Subcutaneous abdominal adipose tissue (tissue), 5 donors: ENCODE measurements at regions not wholly inside any gene's neighbourhood (a gene's known extent, or its start where the extent isn't known, plus 50 kb on each side); places are given as distances from the start of the nearest gene placed in this dataset.
A peak's percentile ranks its signal among the peaks of the same experiment; 100 is the strongest.
"Not testable (repeated sequence)": the region's sequence is repeated elsewhere in the genome, so short reads cannot be mapped to it uniquely, and the experiment has no call there.

ENCODE experiments used
- H3K27ac ChIP-seq: one replicate; pipeline ENCODE4 v1.7.0; 2013; ENCODE audit warnings: low read depth, mild to moderate bottlenecking, inconsistent platforms, low read length, moderate library complexity
- H3K27me3 ChIP-seq, 5 donors: one replicate each; pipeline ENCODE4 v1.7.0; 2013; ENCODE audit warnings: low read length in 5 of 5, inconsistent platforms in 1 of 5; ENCODE audit not compliant: control insufficient read depth in 5 of 5, insufficient read depth in 4 of 5
- H3K36me3 ChIP-seq, 5 donors: one replicate each; pipeline ENCODE4 v1.7.0; 2013; ENCODE audit warnings: low read length in 5 of 5; ENCODE audit not compliant: control insufficient read depth in 5 of 5, insufficient read depth in 5 of 5
- H3K4me1 ChIP-seq, 5 donors: one replicate each; pipeline ENCODE4 v1.7.0; 2013; ENCODE audit warnings: low read length in 5 of 5, mild to moderate bottlenecking in 3 of 5, moderate library complexity in 1 of 5; ENCODE audit not compliant: control insufficient read depth in 5 of 5, insufficient read depth in 5 of 5
- H3K4me3 ChIP-seq, 5 donors: one replicate each; pipeline ENCODE4 v1.7.0; 2013; ENCODE audit warnings: low read length in 5 of 5, low read depth in 1 of 5
- H3K9ac ChIP-seq, 5 donors: one replicate each; pipeline ENCODE4 v1.7.0; 2013; ENCODE audit warnings: low read length in 5 of 5, mild to moderate bottlenecking in 4 of 5, moderate library complexity in 3 of 5
- H3K9me3 ChIP-seq, 5 donors: one replicate each; pipeline ENCODE4 v1.7.0; 2013; ENCODE audit warnings: low read length in 5 of 5; ENCODE audit not compliant: control insufficient read depth in 5 of 5
- donor health status: healthy.
- donor health status: healthy.
- donor health status: healthy.
- donor health status: healthy.
- donor health status: healthy.

DNA sequence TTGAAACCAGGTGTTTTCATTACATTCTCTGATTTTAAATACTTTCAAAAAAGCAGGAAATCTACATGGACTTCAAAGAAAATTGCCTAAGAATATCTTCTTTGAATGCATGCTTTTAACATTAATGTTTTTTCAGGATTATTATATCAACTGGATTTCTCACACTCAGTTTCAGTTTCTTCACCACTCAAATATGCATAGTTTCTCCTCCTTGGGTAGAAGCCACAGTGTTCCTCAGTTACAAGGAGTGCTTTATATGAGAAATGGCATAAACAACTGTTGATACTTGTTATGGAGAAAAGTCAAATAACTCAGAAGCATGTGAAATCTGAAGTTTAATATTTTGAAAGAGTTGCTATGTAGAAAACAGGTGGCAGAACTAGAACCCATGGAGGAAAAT, 196.9 kb downstream of the DMRTA1 start:
- Histone ChIP-seq H3K4me3 (no peak overlapping the region), H3K4me1 (peaks cover 0 to 20% (median 10%) of the 10 kb centered on the region in 5 donors), H3K9me3 (no peaks in the 10 kb centered on the region), H3K27me3 (no peaks in the 10 kb centered on the region), H3K27ac (peak overlapping the region; percentile 64), H3K36me3 (no peaks in the 10 kb centered on the region), H3K9ac (no peak overlapping the region)

GRCh38 chr9:22645893-22646292, 199.3 kb downstream of the DMRTA1 start:
- H3K27ac ChIP-seq: peak overlapping the region; percentile 95
- no peaks in the 10 kb centered on the region for H3K36me3 ChIP-seq
- peak overlapping the region; percentile 46 to 81 (median 68) for H3K4me3 ChIP-seq
- no peaks in the 10 kb centered on the region for H3K9me3 ChIP-seq
- H3K27me3 ChIP-seq: no peaks in the 10 kb centered on the region
- peaks cover 0 to 40% (median 19%) of the 10 kb centered on the region in 5 donors for H3K4me1 ChIP-seq
- peak overlapping the region in 2 of 5 donors; percentile 60 to 62 for H3K9ac ChIP-seq

GRCh38 chr9:22649384-22649783, 202.8 kb downstream of the DMRTA1 start:
- Histone ChIP-seq H3K27me3 (no peaks in the 10 kb centered on the region), H3K9ac (peak overlapping the region in 3 of 5 donors; percentile 2 to 74 (median 68)), H3K9me3 (no peaks in the 10 kb centered on the region), H3K36me3 (no peaks in the 10 kb centered on the region), H3K4me1 (peaks cover 0 to 39% (median 19%) of the 10 kb centered on the region in 5 donors), H3K27ac (peak overlapping the region; percentile 95), H3K4me3 (peak overlapping the region in 3 of 5 donors; percentile 8 to 40 (median 14))

- Histone ChIP-seq H3K9ac (peak overlapping the region in 4 of 5 donors; percentile 2 to 74 (median 66)), H3K36me3 (no peaks in the 10 kb centered on the region), H3K9me3 (no peaks in the 10 kb centered on the region), H3K27me3 (no peaks in the 10 kb centered on the region), H3K27ac (peak overlapping the region; percentile 95), H3K4me3 (no peak overlapping the region), H3K4me1 (peaks cover 0 to 39% (median 19%) of the 10 kb centered on the region in 5 donors)
Measured at GRCh38 chr9:22650145-22650544, 203.5 kb downstream of the DMRTA1 start.

DNA sequence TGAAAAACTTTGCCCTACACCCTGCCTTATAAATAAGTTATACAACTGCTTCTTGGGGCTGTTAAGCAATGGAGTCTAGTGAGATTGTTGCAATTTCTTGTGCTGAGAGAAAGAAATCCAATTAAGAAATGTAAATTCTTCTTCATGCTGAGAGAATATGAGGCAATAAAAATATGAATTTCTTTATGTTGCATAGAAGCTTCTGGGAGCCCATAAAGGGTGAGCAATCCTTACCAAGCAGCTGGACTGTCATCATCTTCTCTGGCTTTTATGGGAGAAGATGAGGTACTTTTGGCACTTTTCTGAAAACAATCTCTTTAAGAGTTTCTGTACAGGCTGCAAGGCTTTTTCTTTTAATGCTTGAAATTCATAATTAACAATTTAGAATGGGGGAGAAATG, 204.3 kb downstream of the DMRTA1 start:
- Histone ChIP-seq H3K9me3 (no peaks in the 10 kb centered on the region), H3K9ac (peak overlapping the region in 3 of 5 donors; percentile 64 to 74 (median 68)), H3K27ac (peak overlapping the region; percentile 95), H3K4me3 (no peak overlapping the region), H3K36me3 (no peaks in the 10 kb centered on the region), H3K27me3 (no peaks in the 10 kb centered on the region), H3K4me1 (peaks cover 0 to 36% (median 16%) of the 10 kb centered on the region in 5 donors)

GRCh38 chr9:22654833-22655232, 208.2 kb downstream of the DMRTA1 start:
- Histone ChIP-seq H3K4me1 (peaks cover 0 to 32% (median 21%) of the 10 kb centered on the region in 5 donors), H3K9me3 (no peaks in the 10 kb centered on the region), H3K9ac (no peak overlapping the region), H3K4me3 (no peak overlapping the region), H3K36me3 (no peaks in the 10 kb centered on the region), H3K27me3 (no peaks in the 10 kb centered on the region), H3K27ac (peak overlapping the region; percentile 8)

- peaks cover 0 to 15% (median 9%) of the 10 kb centered on the region in 5 donors for H3K4me1 ChIP-seq
- no peak overlapping the region for H3K4me3 ChIP-seq
- no peaks in the 10 kb centered on the region for H3K36me3 ChIP-seq
- peak overlapping the region; percentile 86 for H3K27ac ChIP-seq
- H3K9me3 ChIP-seq: no peaks in the 10 kb centered on the region
- no peaks in the 10 kb centered on the region for H3K27me3 ChIP-seq
- peak overlapping the region in 2 of 5 donors; percentile 24 to 47 for H3K9ac ChIP-seq
Measured at GRCh38 chr9:22657713-22658112, 211.1 kb downstream of the DMRTA1 start.

DNA sequence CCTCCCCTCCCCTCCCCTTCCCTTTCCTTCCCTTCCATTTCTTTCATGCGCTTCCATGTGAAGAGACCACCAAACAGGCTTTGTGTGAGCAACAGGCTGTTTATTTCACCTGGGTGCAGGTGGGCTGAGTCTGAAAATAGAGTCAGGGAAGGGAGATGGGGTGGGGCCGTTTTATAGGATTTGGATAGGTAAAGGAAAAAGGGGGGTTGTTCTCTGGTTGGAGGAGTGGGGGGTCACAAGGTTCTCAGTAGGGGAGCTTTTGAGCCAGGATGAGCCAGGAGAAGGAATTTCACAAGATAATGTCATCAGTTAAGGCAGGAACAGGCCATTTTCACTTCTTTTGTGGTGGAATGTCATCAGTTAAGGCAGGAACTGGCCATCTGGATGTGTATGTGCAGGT, 211.9 kb downstream of the DMRTA1 start:
- H3K4me1 ChIP-seq: peaks cover 0 to 15% (median 9%) of the 10 kb centered on the region in 5 donors
- H3K27ac ChIP-seq: peak overlapping the region; percentile 86
- H3K4me3 ChIP-seq, H3K9ac ChIP-seq, H3K27me3 ChIP-seq, H3K9me3 ChIP-seq, H3K36me3 ChIP-seq: not testable (repeated sequence)

GRCh38 chr9:22682536-22682935, 235.9 kb downstream of the DMRTA1 start:
- no peaks in the 10 kb centered on the region for H3K27me3 ChIP-seq
- peaks cover 0 to 7% (median 0%) of the 10 kb centered on the region in 5 donors for H3K36me3 ChIP-seq
- H3K4me1 ChIP-seq: peaks cover 0 to 23% (median 0%) of the 10 kb centered on the region in 5 donors
- H3K4me3 ChIP-seq: no peak overlapping the region
- no peak overlapping the region for H3K9ac ChIP-seq
- peaks cover 0 to 1% (median 0%) of the 10 kb centered on the region in 5 donors for H3K9me3 ChIP-seq
- no peak overlapping the region for H3K27ac ChIP-seq

GRCh38 chr9:22682961-22683699, 236.5 kb downstream of the DMRTA1 start:
- peaks cover 0 to 6% (median 2%) of the 10 kb centered on the region in 5 donors for H3K9me3 ChIP-seq
- H3K4me3 ChIP-seq: no peak overlapping the region
- H3K36me3 ChIP-seq: peaks cover 0 to 3% (median 0%) of the 10 kb centered on the region in 5 donors
- H3K27me3 ChIP-seq: no peaks in the 10 kb centered on the region
- no peak overlapping the region for H3K9ac ChIP-seq
- peaks cover 0 to 23% (median 0%) of the 10 kb centered on the region in 5 donors for H3K4me1 ChIP-seq
- peak overlapping the region; percentile 12 for H3K27ac ChIP-seq
